ENCODE measurements at regions not wholly inside any gene's neighbourhood (a gene's known extent, or its start where the extent isn't known, plus 50 kb on each side); places are given as distances from the start of the nearest gene placed in this dataset.

DNA sequence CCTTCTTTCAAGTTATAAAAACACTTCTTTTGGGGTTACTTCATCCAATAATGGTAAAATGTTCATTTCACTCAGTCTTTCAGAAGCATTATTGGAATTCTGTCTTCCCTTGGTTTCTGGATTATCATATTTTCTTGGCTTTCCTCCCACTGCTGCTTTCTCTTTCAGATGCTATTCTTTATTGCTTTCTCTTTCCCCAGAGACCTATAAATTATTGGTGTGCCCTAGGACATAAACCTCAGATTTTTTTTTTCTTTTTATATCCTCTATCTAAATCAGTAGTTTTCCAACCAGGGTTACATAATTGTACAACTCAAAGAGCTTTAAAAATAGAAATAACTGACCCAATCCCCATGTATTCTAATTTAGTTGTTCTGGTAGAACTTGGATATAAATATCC, 1005.5 kb downstream of the ARAP2 start (continued):
- no peak for TF ChIP-seq CHD7 (IDR thresholded peaks at IDR 0.05; ENCODE audit: insufficient replicate concordance, low read length)
- no peak for TF ChIP-seq BCL11A (IDR thresholded peaks at IDR 0.05; ENCODE audit: low read depth in 2 of 2, low read length in 2 of 2)
- no peak for TF ChIP-seq SIN3A (conservative IDR thresholded peaks at IDR 0.05 in 1 of 2, IDR thresholded peaks at IDR 0.05 in 1 of 2; ENCODE audit: low read depth in 1 of 2, low read length in 2 of 2)
